ENCODE measurements at regions not wholly inside any gene's neighbourhood (a gene's known extent, or its start where the extent isn't known, plus 50 kb on each side); places are given as distances from the start of the nearest gene placed in this dataset.

GRCh38 chr4:100688368-100688767 is 170.5 kb upstream of the EMCN start:
- Histone ChIP-seq H3K27me3 (no peaks in the 10 kb centered on the region), H3K4me3 (no peak overlapping the region), H3K27ac (no peak overlapping the region), H3K4me1 (no peaks in the 10 kb centered on the region), H3K36me3 (no peaks in the 10 kb centered on the region), H3K9me3 (no peaks in the 10 kb centered on the region)
- DNase-seq = no peak
- no peak for TF ChIP-seq CTCF (IDR thresholded peaks at IDR 0.05 in 4 of 5, conservative IDR thresholded peaks at IDR 0.05 in 1 of 5)
- in situ Hi-C loops (cut with MboI; ENCODE audit: low sequenced_read_pairs in 4 of 4) (no loop called here), intact Hi-C loops (cut with DNase I; ENCODE audit: low total_unique reads) (no loop called here)
- no peak for ATAC-seq

- H3K27me3 ChIP-seq = no peaks in the 10 kb centered on the region
- no peaks in the 10 kb centered on the region for H3K9me3 ChIP-seq
- DNase-seq (no peak), ATAC-seq (no peak)
- no peaks in the 10 kb centered on the region for H3K4me1 ChIP-seq
- H3K27ac ChIP-seq = no peak overlapping the region
- no peak for TF ChIP-seq POLR2A (IDR thresholded peaks at IDR 0.05)
- no peak for TF ChIP-seq CTCF (IDR thresholded peaks at IDR 0.05 in 4 of 5, conservative IDR thresholded peaks at IDR 0.05 in 1 of 5)
- in situ Hi-C loops (cut with MboI; ENCODE audit: low sequenced_read_pairs in 4 of 4) (no loop called here), intact Hi-C loops (cut with DNase I; ENCODE audit: low total_unique reads) (no loop called here)
- H3K36me3 ChIP-seq = no peaks in the 10 kb centered on the region
- H3K4me3 ChIP-seq = no peak overlapping the region
Measured at GRCh38 chr4:100682477-100683218, 164.8 kb upstream of the EMCN start.

- no peak for ATAC-seq
- in situ Hi-C loops (cut with MboI; ENCODE audit: low sequenced_read_pairs in 4 of 4) = no loop called here
- Histone ChIP-seq H3K27ac (no peak overlapping the region), H3K4me3 (no peak overlapping the region), H3K9me3 (no peaks in the 10 kb centered on the region), H3K27me3 (no peaks in the 10 kb centered on the region), H3K36me3 (no peaks in the 10 kb centered on the region), H3K4me1 (no peaks in the 10 kb centered on the region)
- DNase-seq = no peak
- intact Hi-C loops (cut with DNase I; ENCODE audit: low total_unique reads) = no loop called here
- no peak for TF ChIP-seq POLR2A (IDR thresholded peaks at IDR 0.05)
- TF ChIP-seq CTCF (IDR thresholded peaks at IDR 0.05 in 4 of 5, conservative IDR thresholded peaks at IDR 0.05 in 1 of 5) = no peak
Measured at GRCh38 chr4:100681289-100681688, 163.5 kb upstream of the EMCN start.

- DNase-seq (no peak), ATAC-seq (no peak)
- intact Hi-C loops (cut with DNase I; ENCODE audit: low total_unique reads) (no loop called here), in situ Hi-C loops (cut with MboI; ENCODE audit: low sequenced_read_pairs in 4 of 4) (no loop called here)
- TF ChIP-seq POLR2A (IDR thresholded peaks at IDR 0.05) = no peak
- TF ChIP-seq CTCF (IDR thresholded peaks at IDR 0.05 in 4 of 5, conservative IDR thresholded peaks at IDR 0.05 in 1 of 5) = no peak
- Histone ChIP-seq H3K27ac (no peak overlapping the region), H3K27me3 (no peaks in the 10 kb centered on the region), H3K36me3 (no peaks in the 10 kb centered on the region), H3K4me1 (no peaks in the 10 kb centered on the region), H3K9me3 (no peaks in the 10 kb centered on the region), H3K4me3 (no peak overlapping the region)
Measured at GRCh38 chr4:100679926-100680325, 162.1 kb upstream of the EMCN start.

- Histone ChIP-seq H3K4me3 (no peak overlapping the region), H3K4me1 (no peaks in the 10 kb centered on the region), H3K27ac (no peak overlapping the region), H3K9me3 (no peaks in the 10 kb centered on the region), H3K27me3 (no peaks in the 10 kb centered on the region), H3K36me3 (no peaks in the 10 kb centered on the region)
- intact Hi-C loops (cut with DNase I; ENCODE audit: low total_unique reads) = no loop called here
- in situ Hi-C loops (cut with MboI; ENCODE audit: low sequenced_read_pairs in 4 of 4) = no loop called here
- TF ChIP-seq CTCF (IDR thresholded peaks at IDR 0.05 in 4 of 5, conservative IDR thresholded peaks at IDR 0.05 in 1 of 5) (no peak), POLR2A (IDR thresholded peaks at IDR 0.05) (no peak)
- no peak for ATAC-seq
- DNase-seq = no peak
Measured at GRCh38 chr4:100674976-100675375, 157.2 kb upstream of the EMCN start.

All from gastrocnemius medialis (tissue), 4 donors.